ENCODE measurements at regions not wholly inside any gene's neighbourhood (a gene's known extent, or its start where the extent isn't known, plus 50 kb on each side); places are given as distances from the start of the nearest gene placed in this dataset.

DNA sequence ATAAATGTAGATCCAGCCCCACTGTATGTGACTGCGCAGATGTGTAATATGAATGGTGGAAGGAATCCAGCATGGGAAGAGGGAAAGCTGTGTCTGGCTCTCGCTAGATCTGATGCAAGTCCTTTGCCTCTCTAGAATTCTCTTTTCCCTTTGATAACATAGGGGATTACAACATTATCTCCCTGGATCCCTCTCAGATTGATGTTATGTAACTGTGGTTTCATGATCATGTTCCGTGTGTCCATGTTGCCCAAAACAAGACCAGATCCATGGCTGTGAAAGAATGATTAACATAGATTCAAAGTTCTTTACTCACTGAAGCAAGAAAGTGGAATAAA lies 184.0 kb upstream of the UBL3 start:
- TF ChIP-seq, protein P1, sequence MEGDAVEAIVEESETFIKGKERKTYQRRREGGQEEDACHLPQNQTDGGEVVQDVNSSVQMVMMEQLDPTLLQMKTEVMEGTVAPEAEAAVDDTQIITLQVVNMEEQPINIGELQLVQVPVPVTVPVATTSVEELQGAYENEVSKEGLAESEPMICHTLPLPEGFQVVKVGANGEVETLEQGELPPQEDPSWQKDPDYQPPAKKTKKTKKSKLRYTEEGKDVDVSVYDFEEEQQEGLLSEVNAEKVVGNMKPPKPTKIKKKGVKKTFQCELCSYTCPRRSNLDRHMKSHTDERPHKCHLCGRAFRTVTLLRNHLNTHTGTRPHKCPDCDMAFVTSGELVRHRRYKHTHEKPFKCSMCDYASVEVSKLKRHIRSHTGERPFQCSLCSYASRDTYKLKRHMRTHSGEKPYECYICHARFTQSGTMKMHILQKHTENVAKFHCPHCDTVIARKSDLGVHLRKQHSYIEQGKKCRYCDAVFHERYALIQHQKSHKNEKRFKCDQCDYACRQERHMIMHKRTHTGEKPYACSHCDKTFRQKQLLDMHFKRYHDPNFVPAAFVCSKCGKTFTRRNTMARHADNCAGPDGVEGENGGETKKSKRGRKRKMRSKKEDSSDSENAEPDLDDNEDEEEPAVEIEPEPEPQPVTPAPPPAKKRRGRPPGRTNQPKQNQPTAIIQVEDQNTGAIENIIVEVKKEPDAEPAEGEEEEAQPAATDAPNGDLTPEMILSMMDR (IDR thresholded peaks at IDR 0.05; ENCODE audit: borderline replicate concordance, extremely low read depth, low read length, poor library complexity, severe bottlenecking): no peak
- no peak for TF ChIP-seq EZH2 (IDR thresholded peaks at IDR 0.05; ENCODE audit: borderline replicate concordance, low read depth, low read length, severe bottlenecking)
